GM21526 (cell line): ENCODE measurements at regions not wholly inside any gene's neighbourhood (a gene's known extent, or its start where the extent isn't known, plus 50 kb on each side); places are given as distances from the start of the nearest gene placed in this dataset.

Source experiments
- ATAC-seq: cut with Tn5 transposase; IDR thresholded peaks from one replicate; pipeline ENCODE4 v1.9.1; 2021; ENCODE audit warnings: moderate library complexity; ENCODE audit not compliant: unreplicated experiment, low FRiP score

DNA sequence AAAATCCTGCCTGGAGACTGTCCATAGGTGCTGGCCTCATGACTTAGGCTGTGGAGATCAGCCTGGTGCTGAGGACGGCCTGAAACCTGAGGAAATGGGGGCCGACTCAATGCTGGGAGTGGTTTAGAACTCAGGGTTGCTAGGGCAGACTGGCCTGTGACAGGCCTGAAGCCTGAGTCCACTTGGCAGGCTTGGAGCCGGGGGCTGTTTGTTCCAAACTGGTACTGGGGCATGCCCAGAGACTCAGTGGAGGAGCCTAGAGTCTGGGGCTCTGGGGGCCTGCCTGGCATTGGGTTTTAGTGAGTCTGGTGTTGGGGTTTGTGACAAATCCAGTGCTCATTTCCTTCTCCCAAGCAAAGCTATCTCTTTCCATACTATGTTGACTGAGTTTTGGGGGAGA is 489.7 kb upstream of the CNKSR2 start:
- no peak for ATAC-seq

DNA sequence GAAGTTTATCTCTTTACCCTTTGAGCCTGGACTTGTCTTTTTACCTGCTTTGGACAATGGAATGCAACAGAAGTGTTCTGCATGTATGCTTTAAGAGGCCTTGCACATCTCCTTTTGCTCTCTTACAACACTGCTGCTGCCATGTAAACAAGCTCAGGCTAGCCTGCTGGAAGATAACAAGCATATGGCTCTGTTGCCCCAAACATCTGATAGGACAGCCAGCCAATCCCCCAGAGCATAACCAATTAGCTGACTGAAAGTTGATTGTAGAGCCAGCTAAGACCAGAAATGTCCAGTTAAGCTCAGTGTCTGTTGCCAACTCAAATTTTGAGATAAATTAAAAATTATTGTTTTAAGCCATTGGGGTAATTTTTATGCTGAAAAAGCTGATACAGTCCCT is 510.6 kb upstream of the CNKSR2 start:
- no peak for ATAC-seq

DNA sequence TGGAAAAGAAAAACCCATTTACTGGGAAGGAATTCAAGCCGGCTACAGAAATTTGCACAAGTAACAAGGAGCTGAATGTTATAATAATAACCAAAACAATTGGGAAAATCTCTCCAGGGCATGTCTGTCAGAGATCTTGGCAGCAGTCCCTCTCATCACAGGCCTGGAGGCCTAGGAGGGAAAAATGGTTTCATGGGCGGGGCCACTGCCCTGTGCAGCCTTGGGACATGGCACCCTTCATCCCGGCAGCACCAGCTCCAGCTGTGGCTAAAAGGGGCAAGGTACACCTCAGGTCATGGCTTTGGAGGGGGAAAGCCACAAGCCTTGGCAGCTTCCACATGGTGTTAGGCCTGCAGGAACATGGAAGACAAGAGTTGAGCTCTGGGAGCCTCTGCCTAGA is 513.1 kb upstream of the CNKSR2 start:
- ATAC-seq: no peak

DNA sequence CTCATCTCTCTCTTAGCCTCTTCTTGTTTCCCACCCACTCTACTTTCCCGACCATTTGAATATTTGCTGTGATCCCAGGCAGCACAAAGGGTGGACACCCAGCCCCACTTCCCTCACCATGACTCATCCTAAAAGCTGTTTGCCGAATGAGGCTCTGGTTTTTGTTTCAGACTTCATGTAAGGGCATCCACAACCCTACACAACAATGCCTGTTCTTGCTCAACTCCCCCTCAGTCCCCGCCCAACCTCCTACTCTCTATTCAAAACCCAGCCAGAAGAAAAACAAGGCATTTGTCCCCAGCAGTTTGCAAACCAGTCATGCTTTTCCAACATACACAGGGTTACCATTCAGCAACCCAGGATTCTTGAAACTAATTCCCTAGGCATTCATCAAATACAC is 516.5 kb upstream of the CNKSR2 start:
- ATAC-seq: no peak

DNA sequence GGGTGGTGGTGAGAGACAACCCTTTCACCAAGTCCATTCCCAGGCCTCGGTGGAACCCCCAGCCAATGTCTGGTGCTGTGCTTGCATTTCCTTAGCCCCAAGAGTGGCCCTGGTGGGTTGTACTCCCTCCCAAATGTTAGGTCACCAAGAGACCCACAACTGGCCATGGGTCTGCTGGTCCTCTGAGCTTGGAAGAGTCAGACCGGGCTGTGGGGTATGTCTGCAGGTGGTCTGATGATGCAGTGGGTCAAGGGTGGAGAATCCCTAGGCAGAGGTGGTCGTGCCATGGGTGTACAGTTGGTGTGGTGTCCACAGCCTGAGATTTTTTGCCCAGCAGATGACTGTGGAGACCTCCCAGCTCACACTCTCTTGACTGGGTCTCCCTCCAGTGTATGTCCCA is 535.7 kb upstream of the CNKSR2 start:
- no peak for ATAC-seq

DNA sequence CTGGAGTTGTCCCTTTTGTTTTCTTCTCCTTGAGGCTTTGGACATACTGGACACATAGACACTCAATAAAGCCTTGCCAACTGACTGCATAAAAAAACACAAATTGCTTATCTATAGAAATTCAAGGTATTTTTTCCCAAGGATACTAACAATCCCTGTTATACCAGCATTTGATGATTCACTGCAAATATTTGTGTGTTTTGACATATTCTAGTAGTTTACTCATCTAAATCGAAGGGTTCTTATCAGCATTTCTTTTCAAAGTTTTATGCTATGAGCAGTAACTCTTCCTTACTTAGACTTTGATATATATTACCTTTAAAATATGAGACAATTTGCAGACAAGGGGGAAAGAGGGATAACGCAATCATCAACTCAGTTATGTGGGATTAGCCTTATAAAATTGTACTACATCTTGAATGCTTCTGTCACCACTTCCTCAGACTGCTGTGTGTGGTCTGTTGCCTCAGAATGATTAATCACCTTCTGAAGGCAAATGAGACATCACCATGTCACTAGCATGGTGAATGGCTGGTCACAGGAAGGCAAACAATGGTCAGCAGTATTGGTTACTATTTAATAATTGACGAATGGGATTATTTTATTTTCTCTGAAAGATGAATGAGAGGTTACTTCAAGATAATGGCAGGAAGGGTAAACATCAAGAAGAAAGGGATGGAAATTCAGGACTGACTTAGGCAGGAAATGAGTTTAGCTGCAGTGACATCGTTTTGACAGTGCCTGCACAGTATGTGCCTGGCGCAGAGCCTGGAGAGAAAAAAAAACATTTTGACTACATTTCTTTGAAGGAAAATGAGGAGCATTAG is 544.3 kb upstream of the CNKSR2 start:
- no peak for ATAC-seq

DNA sequence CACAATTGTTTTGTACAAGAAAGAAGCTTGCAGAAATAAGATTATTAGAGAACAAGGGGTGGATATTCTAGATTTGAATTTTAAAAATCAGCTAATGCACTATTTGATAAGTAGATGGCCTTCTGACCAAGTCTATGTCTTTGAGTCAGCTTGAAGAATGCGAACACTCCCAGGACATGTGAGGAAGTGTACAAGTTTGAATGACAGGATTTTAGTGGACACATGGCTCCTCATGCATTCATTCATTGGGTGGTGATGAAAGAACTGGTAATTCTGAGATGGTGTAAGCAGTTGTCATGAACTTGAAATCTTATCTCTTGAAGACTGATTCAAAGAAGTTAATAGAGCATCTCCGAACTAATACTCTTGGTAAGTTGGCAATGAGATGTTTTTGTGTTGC is 548.2 kb upstream of the CNKSR2 start:
- ATAC-seq: no peak

DNA sequence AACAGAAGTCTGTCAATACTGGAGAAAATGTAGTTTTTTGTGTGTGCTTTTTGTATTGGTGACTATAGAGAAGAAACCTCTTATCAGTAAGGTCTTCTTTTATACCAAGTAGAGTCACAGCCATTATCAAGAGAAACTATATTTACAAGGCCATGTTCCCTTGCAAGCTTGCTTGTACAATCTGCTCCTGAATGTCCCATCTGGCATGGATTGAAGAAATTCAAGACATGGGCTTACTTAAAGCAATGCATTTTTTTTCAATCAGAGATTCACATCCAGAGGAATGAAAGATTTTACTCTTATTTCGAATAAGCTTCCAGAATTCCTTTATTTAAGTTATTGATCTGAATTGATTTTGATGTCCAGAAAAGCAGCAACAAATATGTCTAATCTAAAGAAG is 537.3 kb upstream of the RPS6KA3 start:
- no peak for ATAC-seq

DNA sequence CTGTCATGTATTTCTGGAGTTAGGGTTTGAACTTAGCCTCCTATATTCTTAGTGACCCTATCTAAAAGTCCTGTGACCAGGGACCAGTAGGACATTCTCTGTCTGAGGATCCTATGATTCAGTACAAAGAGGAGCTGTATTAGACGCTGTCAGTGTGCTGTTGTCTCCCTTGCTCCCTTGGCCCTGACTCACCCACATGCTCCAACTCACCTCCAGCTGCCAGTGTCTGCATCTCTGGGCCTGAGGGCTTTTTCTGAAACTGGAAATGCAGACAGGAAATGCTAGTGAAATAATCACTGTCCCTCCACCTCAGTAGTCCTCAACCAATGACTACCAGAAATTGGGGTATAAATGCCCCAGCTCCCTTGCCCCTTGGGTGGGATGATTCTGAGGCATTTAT is 535.3 kb upstream of the RPS6KA3 start:
- no peak for ATAC-seq

DNA sequence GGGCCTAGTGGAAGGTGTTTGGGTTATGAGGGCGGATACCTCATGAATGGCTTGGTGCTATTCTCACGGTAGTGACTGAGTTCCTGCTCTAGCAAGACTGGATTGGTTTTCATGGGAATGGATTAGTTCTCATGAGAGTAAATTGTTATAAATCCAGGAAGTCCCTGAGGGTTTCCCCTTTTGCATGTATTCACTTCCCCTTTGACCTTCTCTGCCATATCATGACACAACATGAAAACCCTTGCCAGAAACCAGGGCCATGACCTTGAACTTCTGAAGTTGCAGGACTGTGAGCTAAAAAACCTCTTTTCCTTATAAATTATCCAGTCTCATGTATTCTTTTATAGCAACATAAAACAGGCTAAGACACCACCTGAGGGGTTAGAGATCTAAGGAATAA is 529.7 kb upstream of the RPS6KA3 start:
- no peak for ATAC-seq

DNA sequence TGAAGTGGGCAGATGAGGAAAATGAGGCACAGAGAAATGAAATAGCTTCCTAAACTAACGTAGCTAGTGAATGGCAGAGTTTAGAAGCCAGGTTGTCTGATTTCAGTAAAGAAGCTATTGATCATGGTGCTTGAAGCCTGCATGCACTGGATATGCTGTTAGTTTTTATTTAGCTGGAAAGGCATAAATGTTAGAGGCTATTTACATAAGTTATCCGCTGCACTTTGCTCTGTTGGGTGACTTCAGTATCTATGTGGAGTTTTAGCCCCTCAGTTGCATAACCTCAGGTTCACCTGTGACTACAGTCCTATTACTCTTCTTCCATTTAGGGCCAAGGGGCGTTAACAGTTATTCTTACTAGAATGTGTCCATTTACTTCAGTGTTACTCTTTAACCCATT is 522.4 kb upstream of the RPS6KA3 start:
- no peak for ATAC-seq

DNA sequence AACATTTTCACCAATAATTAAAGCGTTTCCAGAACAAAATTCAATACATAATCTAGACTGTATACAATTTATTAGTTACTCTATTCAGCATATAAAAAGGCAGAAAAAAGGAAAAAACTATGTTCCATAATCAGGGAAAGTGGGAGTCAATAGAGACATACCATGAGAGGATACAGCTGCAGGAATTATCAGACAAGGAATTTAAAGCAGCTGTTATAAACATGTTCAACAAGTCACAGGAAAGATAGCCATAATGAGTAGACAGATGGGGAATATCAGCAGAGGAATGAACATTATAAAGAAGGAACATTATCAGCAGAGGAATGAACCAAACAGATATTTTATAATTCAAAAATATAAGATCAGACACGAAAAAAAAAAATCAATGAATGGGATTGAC is 500.6 kb upstream of the RPS6KA3 start:
- no peak for ATAC-seq

DNA sequence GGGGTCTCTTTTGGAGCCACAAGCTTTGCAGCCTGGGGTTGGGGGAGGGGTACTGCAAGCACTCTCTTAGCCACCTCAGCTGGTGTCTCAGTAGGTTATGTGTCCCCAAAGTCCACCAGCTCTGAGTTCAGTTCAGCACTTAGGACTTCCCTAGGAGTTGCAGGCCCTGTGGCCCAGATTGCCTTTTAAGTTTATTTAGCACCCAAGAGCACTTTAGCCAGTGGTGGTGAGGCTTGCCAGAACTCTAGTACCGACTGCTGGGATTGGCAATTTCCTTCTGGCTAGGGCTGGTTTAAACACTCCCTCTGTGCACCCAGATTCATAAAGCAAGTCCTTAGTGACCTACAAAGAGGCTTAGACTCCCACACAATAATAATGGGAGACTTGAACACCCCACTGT is 489.9 kb upstream of the RPS6KA3 start:
- no peak for ATAC-seq

DNA sequence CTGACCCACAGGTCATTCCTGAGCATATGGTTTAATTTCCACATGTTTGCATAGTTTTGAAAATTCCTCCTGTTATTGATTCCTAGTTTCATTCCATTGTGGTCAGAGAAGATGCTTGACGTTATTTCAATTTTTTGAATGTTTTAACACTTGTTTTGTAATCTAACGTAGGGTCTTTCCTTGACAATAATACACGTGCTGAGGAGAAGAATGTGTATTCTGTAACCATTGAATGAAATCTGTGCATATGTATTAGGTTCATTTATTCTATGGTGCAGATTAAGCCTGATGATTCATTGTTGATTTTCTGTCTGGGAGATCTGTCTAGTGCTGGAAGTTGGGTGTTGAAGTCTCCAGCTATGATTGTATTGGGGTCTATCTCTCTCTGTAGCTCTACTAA is 486.4 kb upstream of the RPS6KA3 start:
- ATAC-seq: no peak

DNA sequence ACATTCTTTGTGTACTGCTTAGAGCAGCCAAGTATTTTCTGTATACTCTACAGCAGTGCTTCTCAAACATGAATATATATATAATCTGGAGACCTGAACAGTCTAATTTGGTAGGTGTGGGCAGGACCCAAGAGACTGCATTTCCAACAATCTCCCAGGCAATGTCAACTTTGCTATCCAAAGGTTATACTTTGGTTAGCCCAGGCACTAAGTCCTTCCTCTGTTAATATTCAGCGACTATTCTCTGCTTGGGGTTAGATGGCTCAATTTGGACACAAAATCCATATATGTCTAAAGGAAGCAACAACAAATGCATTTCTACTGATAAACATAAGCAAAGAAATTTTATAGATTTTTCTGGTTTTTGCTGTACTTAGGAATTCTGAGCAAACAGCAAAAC is 480.0 kb upstream of the RPS6KA3 start:
- ATAC-seq: no peak

DNA sequence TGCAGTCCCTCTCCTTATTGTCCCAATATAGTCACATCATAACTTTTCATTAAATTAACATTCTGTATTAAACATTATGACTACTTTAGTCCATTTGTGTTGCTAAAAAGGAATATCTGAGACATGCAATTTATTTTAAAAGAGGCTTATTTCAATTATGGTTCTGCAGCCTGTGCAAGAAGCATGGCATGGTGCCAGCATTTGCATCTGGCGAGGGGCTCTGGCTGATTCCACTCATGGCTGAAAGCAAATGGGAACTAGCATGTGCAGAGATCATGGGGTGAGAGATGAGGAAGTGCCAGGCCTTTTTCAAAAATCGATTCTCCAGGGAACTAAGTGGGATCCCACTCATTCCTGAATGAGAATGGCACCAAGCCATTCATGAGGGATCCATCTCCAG is 476.3 kb upstream of the RPS6KA3 start:
- ATAC-seq: no peak

DNA sequence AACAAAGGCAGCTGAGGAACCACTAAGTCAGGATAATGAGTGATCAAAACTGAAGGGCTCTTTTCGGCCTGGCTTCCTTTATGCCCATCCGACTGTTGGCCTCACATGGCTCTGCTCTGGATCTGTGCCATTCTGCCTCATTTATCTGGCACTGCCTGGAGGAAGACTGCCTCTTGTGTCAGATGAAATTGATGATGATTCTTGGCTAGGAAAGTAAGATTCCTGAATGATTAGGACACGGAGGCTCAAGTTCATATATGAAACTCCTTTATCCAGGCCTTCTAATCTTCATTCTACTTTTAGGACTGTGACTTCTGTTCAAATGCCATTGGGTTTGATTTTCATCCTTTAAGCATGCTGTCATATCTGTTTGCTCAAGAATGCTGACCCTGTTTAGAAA is 475.4 kb upstream of the RPS6KA3 start:
- ATAC-seq: no peak

DNA sequence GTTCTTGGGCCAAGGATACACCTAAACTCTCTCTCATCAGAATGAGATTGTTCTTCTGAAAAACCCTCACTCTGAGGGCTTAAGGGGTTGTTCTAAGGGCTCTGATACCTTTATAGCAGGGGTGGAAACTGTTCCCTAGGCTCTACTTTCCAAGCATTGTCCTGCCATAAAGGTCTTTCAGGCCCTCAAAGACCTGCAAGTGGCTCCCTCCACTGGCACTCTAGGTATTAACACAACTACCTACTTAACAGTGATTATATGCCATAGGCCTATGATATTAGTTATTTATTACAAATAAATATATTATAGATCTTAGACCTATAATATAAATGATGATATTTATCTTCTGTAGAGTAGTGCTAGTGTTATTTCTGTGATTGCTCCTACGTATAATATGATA is 473.7 kb upstream of the RPS6KA3 start:
- no peak for ATAC-seq

DNA sequence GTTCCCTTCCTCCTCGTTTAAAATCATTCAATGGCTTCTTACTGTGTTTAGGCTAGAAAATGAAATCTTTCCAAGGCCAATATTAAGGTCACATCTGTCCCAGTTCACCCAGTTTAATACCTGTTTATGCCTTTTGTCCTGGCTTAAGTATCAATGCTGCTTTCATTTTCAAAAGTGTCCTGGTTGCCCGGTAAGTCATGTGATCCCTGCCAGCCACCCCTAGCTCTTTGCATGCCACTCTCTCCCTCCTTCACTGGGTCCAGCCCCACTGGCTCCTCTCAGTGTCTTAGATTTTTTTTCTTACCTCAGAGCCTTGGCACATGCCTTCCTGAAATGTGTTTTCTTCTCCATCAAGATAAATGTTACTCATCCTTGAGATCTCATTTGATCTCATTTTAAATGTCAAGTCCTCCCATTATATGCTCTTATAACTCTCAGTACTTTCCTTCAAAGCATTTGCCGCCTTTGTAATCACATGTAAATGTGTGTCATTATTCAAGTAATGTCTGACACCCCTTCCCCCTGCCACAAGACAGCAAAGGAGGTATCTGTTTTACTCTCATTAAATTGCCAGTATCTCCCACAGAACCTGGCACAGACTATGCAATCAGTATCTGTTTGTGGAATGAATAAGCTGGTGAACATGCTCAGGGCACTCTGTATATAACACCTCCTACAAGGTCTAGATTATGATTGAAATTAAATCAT is 472.5 kb upstream of the RPS6KA3 start:
- ATAC-seq: no peak

DNA sequence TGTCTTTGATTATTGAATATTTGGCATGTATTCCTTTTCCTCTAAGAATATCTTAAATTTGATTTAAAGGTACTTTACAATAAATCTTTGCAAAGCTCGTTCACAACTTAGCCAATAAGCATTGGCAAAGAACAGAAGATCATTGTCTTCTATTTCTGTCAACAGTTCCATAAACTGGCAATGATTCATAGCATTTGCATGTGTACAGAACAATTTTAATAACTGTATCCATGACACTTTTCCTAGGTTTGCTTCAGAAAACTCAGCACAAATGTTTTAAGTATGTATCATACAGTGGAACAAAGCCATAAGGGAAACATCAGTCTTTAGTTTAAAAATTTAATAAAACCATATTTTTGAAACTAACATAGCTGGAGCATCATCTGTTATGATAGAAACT is 462.7 kb upstream of the RPS6KA3 start:
- ATAC-seq: no peak

DNA sequence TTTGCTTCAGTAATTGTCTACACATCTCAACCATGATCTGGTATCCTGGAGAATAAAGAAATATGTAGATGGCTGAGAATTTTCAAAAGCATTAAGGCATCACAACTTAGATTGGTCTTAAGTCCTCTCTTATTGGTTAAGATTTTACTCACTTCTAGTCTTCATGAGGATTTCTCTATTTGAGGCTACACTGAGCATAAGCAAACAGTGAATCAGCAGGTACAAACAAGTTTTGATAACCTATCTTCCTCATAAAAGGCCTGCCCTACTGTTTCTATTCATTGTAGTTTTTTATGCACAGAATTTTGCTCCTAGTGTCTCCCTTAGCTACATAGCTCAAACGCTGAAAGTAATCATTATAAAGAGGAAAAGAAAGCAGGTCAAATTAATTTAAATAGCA is 460.7 kb upstream of the RPS6KA3 start:
- ATAC-seq: no peak

DNA sequence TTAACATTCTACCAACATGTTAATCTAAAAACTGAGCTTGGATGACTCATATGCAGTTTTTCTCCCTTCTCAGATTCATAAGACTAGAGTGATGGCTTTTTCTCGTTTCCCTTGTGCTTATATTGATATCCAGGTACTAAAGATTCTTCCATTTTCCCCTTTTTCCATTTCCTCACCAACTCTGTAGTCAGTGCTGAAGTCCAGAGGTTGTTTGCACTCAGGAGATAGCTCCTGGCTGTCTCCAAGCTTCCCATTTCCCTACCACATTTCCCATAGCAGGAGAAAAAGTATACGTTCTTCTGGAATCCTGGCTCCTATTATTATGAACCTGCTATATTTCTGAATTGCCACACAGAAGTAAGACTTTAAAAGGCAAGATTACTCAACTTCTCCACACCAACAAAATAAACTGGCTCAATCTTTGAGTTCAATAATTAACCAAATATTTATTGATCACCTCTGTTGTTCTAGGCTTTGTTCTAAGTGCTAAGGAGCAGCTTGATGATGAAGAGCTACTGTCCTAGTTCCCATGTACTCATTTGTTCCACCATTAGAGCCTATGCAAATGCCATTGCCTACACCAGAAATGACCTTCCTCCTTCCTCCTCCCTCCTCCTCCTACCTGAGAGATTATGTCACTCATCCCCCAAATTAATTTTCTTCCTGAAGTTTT is 454.4 kb upstream of the RPS6KA3 start:
- ATAC-seq: no peak
